Naive thymus-derived CD4-positive, alpha-beta T cell (primary cell): ENCODE measurements at regions not wholly inside any gene's neighbourhood (a gene's known extent, or its start where the extent isn't known, plus 50 kb on each side); places are given as distances from the start of the nearest gene placed in this dataset.

Experiments used
- ATAC-seq: fragments of 150-1000 bp; cut with Tn5 transposase; 2 replicates; pipeline ENCODE4 v1.10.0; 2021; ENCODE audit warnings: mild to moderate bottlenecking, moderate library complexity
- CTCF ChIA-PET: fragments of 350-600 bp; sonication (Branson Sonifier 250); formaldehyde crosslinking; loops from one replicate; lab custom pipeline; 2021; ENCODE audit warnings: antibody characterized with exemption; lab: Charles Lee
- POLR2A ChIA-PET: fragments of 350-600 bp; sonication (Branson Sonifier 250); formaldehyde crosslinking; loops from one replicate; lab custom pipeline; 2021; ENCODE audit warnings: antibody characterized with exemption, inconsistent platforms; lab: Charles Lee
- DNase-seq, 9 donors: peaks; one replicate each; pipeline versions ENCODE4 v3.0.0 to v3.0.0-alpha.2; 2020 to 2022; ENCODE audit warnings: mixed read lengths in 1 of 9
- H3K27ac ChIP-seq: one replicate; pipeline ENCODE4 v1.7.0; 2013; ENCODE audit warnings: mild to moderate bottlenecking, low read depth, low read length, moderate library complexity
- H3K27me3 ChIP-seq, 2 donors: one replicate each; pipeline ENCODE4 v1.7.0; 2013; ENCODE audit warnings: low read length in 2 of 2, mild to moderate bottlenecking in 2 of 2, moderate library complexity in 2 of 2; ENCODE audit not compliant: control insufficient read depth in 2 of 2, insufficient read depth in 2 of 2
- H3K36me3 ChIP-seq, 3 experiments: 1 replicate in 2 of 3; 2 replicates in 1 of 3; pipeline ENCODE4 v1.7.0; 2013; ENCODE audit warnings: low read length in 3 of 3, mild to moderate bottlenecking in 3 of 3, moderate library complexity in 1 of 3; ENCODE audit not compliant: insufficient read depth in 3 of 3, control insufficient read depth in 2 of 3
- H3K4me1 ChIP-seq, 2 donors: one replicate each; pipeline ENCODE4 v1.7.0; 2013; ENCODE audit warnings: low read length in 2 of 2, mild to moderate bottlenecking in 2 of 2, moderate library complexity in 1 of 2; ENCODE audit not compliant: control insufficient read depth in 2 of 2, insufficient read depth in 2 of 2
- H3K4me3 ChIP-seq: 2 replicates; pipeline ENCODE4 v1.7.0; 2013; ENCODE audit warnings: mild to moderate bottlenecking, low read length
- H3K9me3 ChIP-seq, 3 experiments: 1 replicate in 2 of 3; 2 replicates in 1 of 3; pipeline ENCODE4 v1.7.0; 2013; ENCODE audit warnings: low read length in 3 of 3; ENCODE audit not compliant: control insufficient read depth in 2 of 3
- H3K27ac Mint-ChIP-seq, 9 donors: one replicate each; pipeline ENCODE4 v1.8.0; 2020 to 2022; ENCODE audit warnings: mixed read lengths in 9 of 9, mild to moderate bottlenecking in 8 of 9, moderate library complexity in 5 of 9, inconsistent platforms in 2 of 9
- H3K27me3 Mint-ChIP-seq, 5 donors: one replicate each; pipeline ENCODE4 v1.8.0; 2021 to 2022; ENCODE audit warnings: mixed read lengths in 5 of 5, mild to moderate bottlenecking in 1 of 5
- H3K36me3 Mint-ChIP-seq, 5 donors: one replicate each; pipeline ENCODE4 v1.8.0; 2020 to 2022; ENCODE audit warnings: mixed read lengths in 5 of 5, mild to moderate bottlenecking in 3 of 5, inconsistent platforms in 1 of 5
- H3K4me1 Mint-ChIP-seq, 7 donors: one replicate each; pipeline ENCODE4 v1.8.0; 2020 to 2022; ENCODE audit warnings: mixed read lengths in 7 of 7, mild to moderate bottlenecking in 3 of 7, inconsistent platforms in 1 of 7
- H3K4me3 Mint-ChIP-seq, 10 donors: one replicate each; pipeline ENCODE4 v1.8.0; 2020 to 2022; ENCODE audit warnings: mild to moderate bottlenecking in 10 of 10, mixed read lengths in 10 of 10, moderate library complexity in 6 of 10, inconsistent platforms in 2 of 10
- H3K9me3 Mint-ChIP-seq, 11 donors: one replicate each; pipeline ENCODE4 v1.8.0; 2020 to 2022; ENCODE audit warnings: mixed read lengths in 11 of 11, mild to moderate bottlenecking in 4 of 11, inconsistent platforms in 1 of 11, moderate library complexity in 1 of 11
- intact Hi-C, 2 donors: fragments of 100-400 bp; cut with micrococcal nuclease; formaldehyde crosslinking; loops; one replicate each; pipeline ENCODE4 v1.15.1; 2023

DNA sequence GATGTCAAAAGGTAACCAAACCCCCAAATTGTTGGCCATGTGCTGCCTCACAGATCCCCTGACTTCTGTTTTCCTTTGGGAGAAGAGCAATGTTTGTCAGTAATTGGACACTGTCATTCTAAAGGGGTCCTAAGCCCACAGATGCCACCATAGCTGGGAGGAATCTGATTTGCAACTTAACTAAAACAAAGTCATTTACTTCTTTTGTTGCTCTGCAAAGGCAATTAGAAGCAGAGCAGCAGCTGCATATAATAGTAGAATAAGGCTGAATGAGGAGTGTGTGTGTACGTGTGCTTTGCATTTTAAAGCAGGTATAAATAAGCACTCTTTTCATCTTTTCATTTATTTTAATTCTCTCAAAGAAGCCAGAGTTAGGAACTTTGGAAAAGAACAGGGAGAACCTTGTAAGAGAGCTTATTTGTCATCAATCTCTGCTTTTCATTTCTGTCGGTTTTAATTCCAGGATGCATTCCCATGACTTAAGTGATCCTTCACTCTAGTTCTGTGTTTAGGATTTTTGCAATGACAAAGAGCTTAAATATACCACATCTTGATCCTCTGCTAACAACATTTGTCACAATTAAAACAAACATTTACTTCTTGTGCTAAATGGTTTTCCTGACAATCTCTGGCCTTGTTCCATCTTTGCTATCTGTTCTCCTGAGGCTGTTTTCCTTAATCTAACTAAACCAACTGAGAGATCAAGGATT lies 530.2 kb upstream of the CBLB start:
- no peaks in the 10 kb centered on the region for H3K27me3 ChIP-seq
- H3K4me1 ChIP-seq: no peaks in the 10 kb centered on the region
- H3K9me3 Mint-ChIP-seq: peaks cover 0 to under 1% (median 0%) of the 10 kb centered on the region in 11 donors
- H3K4me3 ChIP-seq: no peak overlapping the region
- intact Hi-C loops: no loop called here
- no peak overlapping the region for H3K27ac ChIP-seq
- no peaks in the 10 kb centered on the region for H3K36me3 ChIP-seq
- H3K27me3 Mint-ChIP-seq: no peaks in the 10 kb centered on the region
- H3K4me3 Mint-ChIP-seq: no peak overlapping the region
- no peaks in the 10 kb centered on the region for H3K9me3 ChIP-seq
- DNase-seq (no peak), ATAC-seq (no peak)
- H3K4me1 Mint-ChIP-seq: no peaks in the 10 kb centered on the region
- CTCF ChIA-PET: interaction anchor here (0.6 kb wide), 1 partner anchor 9 kb away, joined by 4 read pairs; no protein-coding TSS in a partner anchor
- H3K36me3 Mint-ChIP-seq: peaks cover 0 to 4% (median 0%) of the 10 kb centered on the region in 5 donors
- H3K27ac Mint-ChIP-seq: no peak overlapping the region
- POLR2A ChIA-PET: no interaction called here

GRCh38 chr3:106399761-106400160 lies 530.9 kb upstream of the CBLB start:
- Mint-ChIP-seq H3K27me3 (no peaks in the 10 kb centered on the region), H3K4me3 (no peak overlapping the region), H3K36me3 (peaks cover 0 to 4% (median 0%) of the 10 kb centered on the region in 5 donors), H3K4me1 (no peaks in the 10 kb centered on the region), H3K9me3 (no peaks in the 10 kb centered on the region), H3K27ac (no peak overlapping the region)
- H3K4me1 ChIP-seq: no peaks in the 10 kb centered on the region
- ATAC-seq (no peak), DNase-seq (no peak)
- no peak overlapping the region for H3K27ac ChIP-seq
- intact Hi-C loops: no loop called here
- H3K4me3 ChIP-seq: no peak overlapping the region
- H3K36me3 ChIP-seq: no peaks in the 10 kb centered on the region
- no peaks in the 10 kb centered on the region for H3K27me3 ChIP-seq
- CTCF ChIA-PET: interaction anchor here (0.6 kb wide), 1 partner anchor 10 kb away, joined by 4 read pairs; no protein-coding TSS in a partner anchor
- POLR2A ChIA-PET: no interaction called here
- H3K9me3 ChIP-seq: no peaks in the 10 kb centered on the region

- Histone ChIP-seq H3K9me3 (no peaks in the 10 kb centered on the region), H3K27me3 (no peaks in the 10 kb centered on the region), H3K36me3 (no peaks in the 10 kb centered on the region), H3K4me1 (no peaks in the 10 kb centered on the region), H3K4me3 (no peak overlapping the region), H3K27ac (no peak overlapping the region)
- intact Hi-C loops: no loop called here
- ATAC-seq (no peak), DNase-seq (no peak)
- POLR2A ChIA-PET: no interaction called here
- CTCF ChIA-PET: no interaction called here
- Mint-ChIP-seq H3K27me3 (no peaks in the 10 kb centered on the region), H3K4me3 (no peak overlapping the region), H3K27ac (no peak overlapping the region), H3K4me1 (no peaks in the 10 kb centered on the region), H3K9me3 (peaks cover 0 to 3% (median 0%) of the 10 kb centered on the region in 11 donors), H3K36me3 (no peaks in the 10 kb centered on the region)
Measured at GRCh38 chr3:106401666-106402490, 533.1 kb upstream of the CBLB start.

DNA sequence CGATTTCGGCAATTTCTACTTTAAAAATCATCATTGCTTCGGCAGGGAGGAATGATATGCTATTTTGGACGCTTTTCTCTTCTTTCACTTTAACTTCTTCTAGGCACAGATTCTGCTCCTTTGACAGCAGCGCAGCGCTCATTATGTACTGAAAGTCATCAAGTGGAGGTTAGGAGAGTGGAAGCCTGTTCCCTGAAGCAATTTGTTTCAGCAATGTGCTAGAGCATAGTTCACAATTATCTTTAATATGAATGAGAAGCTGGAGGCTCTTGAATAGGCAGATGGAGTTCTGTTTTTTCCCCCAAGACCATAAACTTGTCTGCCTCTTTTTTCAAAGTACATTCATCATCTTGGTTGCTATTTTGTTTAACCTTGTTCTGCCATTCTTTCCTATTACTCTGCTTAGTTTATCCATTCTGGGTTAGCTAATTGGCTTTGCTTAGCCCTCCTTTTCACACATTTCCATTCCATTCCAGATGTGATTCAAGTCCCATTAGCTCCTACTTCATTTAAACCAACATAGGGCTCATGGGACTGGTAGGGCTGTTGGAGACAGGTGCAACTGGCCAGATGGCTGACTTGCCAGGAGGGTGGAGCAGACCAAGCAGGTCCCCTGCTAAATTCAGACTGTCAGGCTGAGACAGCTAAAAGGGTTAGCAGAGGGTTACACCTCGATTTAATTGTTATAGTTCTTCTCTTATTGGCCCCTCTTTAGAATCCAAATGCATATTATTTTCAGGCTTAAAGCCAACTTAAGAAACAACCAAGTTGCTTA lies 534.7 kb upstream of the CBLB start:
- Mint-ChIP-seq H3K27ac (no peak overlapping the region), H3K4me3 (no peak overlapping the region), H3K27me3 (no peaks in the 10 kb centered on the region), H3K9me3 (peaks cover 0 to 4% (median 0%) of the 10 kb centered on the region in 11 donors), H3K4me1 (peaks cover 0 to 3% (median 0%) of the 10 kb centered on the region in 7 donors), H3K36me3 (no peaks in the 10 kb centered on the region)
- H3K36me3 ChIP-seq: no peaks in the 10 kb centered on the region
- H3K9me3 ChIP-seq: no peaks in the 10 kb centered on the region
- no peak overlapping the region for H3K4me3 ChIP-seq
- DNase-seq (no peak), ATAC-seq (no peak)
- no peak overlapping the region for H3K27ac ChIP-seq
- H3K27me3 ChIP-seq: no peaks in the 10 kb centered on the region
- POLR2A ChIA-PET: no interaction called here
- CTCF ChIA-PET: no interaction called here
- intact Hi-C loops: no loop called here
- H3K4me1 ChIP-seq: no peaks in the 10 kb centered on the region

DNA sequence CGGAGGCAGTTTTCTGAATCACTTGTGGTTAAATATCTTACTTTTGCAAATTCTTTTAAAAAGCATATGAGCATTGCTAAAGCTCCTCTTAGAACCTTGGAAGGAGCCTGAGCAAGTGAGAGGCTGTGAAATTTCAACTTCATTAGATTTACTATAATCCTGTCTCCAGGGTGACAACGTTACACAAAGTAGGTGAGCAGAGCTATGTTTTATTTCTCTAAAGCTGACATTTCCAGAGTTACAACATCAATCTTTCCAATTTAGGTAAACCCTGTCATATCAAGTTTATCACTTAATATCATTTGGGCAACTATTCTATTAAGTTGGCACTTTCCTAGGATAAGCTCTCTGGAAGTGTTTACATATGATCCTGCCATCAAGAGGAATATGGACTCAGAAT lies 544.9 kb upstream of the CBLB start:
- H3K27me3 ChIP-seq: no peaks in the 10 kb centered on the region
- H3K4me3 ChIP-seq: no peak overlapping the region
- no peaks in the 10 kb centered on the region for H3K36me3 ChIP-seq
- H3K4me3 Mint-ChIP-seq: no peak overlapping the region
- intact Hi-C loops: loop anchor here in 1 of 2 donors (10.0 kb wide), 1 partner anchor 729 kb away; no protein-coding TSS in a partner anchor
- H3K27ac Mint-ChIP-seq: no peak overlapping the region
- no peak overlapping the region for H3K27ac ChIP-seq
- no peaks in the 10 kb centered on the region for H3K9me3 ChIP-seq
- H3K27me3 Mint-ChIP-seq: no peaks in the 10 kb centered on the region
- H3K9me3 Mint-ChIP-seq: peaks cover 0 to 21% (median 0%) of the 10 kb centered on the region in 11 donors
- DNase-seq (no peak), ATAC-seq (no peak)
- H3K36me3 Mint-ChIP-seq: peaks cover 0 to 11% (median 0%) of the 10 kb centered on the region in 5 donors
- ChIA-PET CTCF (interaction anchor here (0.6 kb wide), 1 partner anchor 199 kb away, joined by 3 read pairs; no protein-coding TSS in a partner anchor), POLR2A (no interaction called here)
- no peaks in the 10 kb centered on the region for H3K4me1 ChIP-seq
- H3K4me1 Mint-ChIP-seq: peaks cover 0 to 2% (median 0%) of the 10 kb centered on the region in 7 donors

DNA sequence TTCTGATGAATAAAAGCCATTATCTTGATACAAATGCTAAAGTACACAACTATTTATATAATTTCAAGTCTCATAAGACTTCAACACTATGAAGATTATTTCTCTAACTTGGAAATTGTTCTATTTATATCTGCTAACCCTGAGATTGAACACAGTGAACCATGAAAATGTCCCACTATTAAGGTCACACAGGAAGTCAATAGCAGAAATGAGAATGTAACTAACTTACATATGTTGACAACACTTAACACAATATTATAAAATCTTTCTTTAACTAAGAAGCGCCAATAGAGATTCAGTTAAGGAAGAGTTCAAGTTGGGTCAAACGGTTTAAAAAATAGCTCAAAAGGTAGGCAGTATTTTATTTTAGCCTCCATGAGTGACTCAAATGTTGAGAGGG lies 551.8 kb upstream of the CBLB start:
- CTCF ChIA-PET: no interaction called here
- H3K27ac ChIP-seq: no peak overlapping the region

More for the DNA sequence above, 551.8 kb upstream of the CBLB start:
- no peaks in the 10 kb centered on the region for H3K36me3 ChIP-seq
- H3K36me3 Mint-ChIP-seq: peaks cover 0 to 8% (median 0%) of the 10 kb centered on the region in 5 donors
- no peaks in the 10 kb centered on the region for H3K27me3 ChIP-seq
- H3K4me3 ChIP-seq: no peak overlapping the region
- H3K9me3 Mint-ChIP-seq: peaks cover 0 to 15% (median 0%) of the 10 kb centered on the region in 11 donors
- no peaks in the 10 kb centered on the region for H3K9me3 ChIP-seq
- ATAC-seq (no peak), DNase-seq (no peak)
- peaks cover 0 to 22% (median 8%) of the 10 kb centered on the region in 7 donors for H3K4me1 Mint-ChIP-seq
- intact Hi-C loops: loop anchor here in 1 of 2 donors (10.0 kb wide), 1 partner anchor 246 kb away; no protein-coding TSS in a partner anchor
- H3K4me3 Mint-ChIP-seq: no peak overlapping the region
- H3K27ac Mint-ChIP-seq: no peak overlapping the region
- peaks cover 0 to 8% of the 10 kb centered on the region in 2 donors for H3K4me1 ChIP-seq
- H3K27me3 Mint-ChIP-seq: no peaks in the 10 kb centered on the region
- POLR2A ChIA-PET: no interaction called here
